ENCODE measurements at regions not wholly inside any gene's neighbourhood (a gene's known extent, or its start where the extent isn't known, plus 50 kb on each side); places are given as distances from the start of the nearest gene placed in this dataset.

DNA sequence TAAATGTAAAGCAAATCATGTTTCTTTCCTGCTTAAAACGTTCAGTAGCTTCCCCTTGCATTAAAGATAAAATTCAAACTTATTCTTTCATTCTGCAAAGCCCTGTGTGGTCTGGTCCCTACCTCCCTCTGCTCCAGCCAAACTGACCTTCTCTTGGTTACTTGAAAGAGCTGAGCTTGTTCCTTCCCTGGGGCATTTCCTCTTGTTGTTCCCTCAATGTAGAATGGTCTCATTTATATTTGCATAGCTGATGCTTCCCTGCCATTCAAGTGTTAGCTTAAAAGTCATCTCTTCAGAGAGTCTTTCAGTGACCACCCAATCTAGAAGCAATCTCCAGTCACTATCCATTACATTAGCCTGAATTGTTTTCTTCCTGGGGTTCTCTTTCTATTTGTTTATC lies 1618.5 kb upstream of the TENM4 start:
- Histone ChIP-seq H2BK12ac (ENCODE audit: insufficient read length, low read depth, low read length) (no peak overlapping the region), H4K8ac (replicated peaks; ENCODE audit: insufficient read length, low read depth, low read length) (no peak overlapping the region), H3K79me2 (ENCODE audit: insufficient read depth, low read length) (no peaks in the 10 kb centered on the region), H3K23ac (ENCODE audit: insufficient read length, low read depth, low read length) (no peak overlapping the region), H2BK120ac (ENCODE audit: low read depth, low read length, poor library complexity, severe bottlenecking) (no peak overlapping the region), H3K27ac (ENCODE audit: insufficient read length, low read depth, low read length) (no peak overlapping the region), H3K4me2 (ENCODE audit: insufficient read depth, insufficient read length, low read length) (no peak overlapping the region), H3K4me1 (ENCODE audit: insufficient read depth, low read length) (no peaks in the 10 kb centered on the region), H3K56ac (ENCODE audit: insufficient read length, low read depth, low read length) (no peak overlapping the region), H3K14ac (ENCODE audit: insufficient read depth, low read length) (no peak overlapping the region), H3K9ac (ENCODE audit: extremely low read depth, insufficient read length, low read length) (no peak overlapping the region), H3K79me1 (ENCODE audit: insufficient read depth, low read depth, low read length, poor library complexity, severe bottlenecking) (no peaks in the 10 kb centered on the region), H2BK15ac (ENCODE audit: low read depth, low read length) (no peak overlapping the region), H3K18ac (ENCODE audit: insufficient read length, low read depth, low read length) (no peak overlapping the region), H2AK5ac (ENCODE audit: insufficient read length, low read length) (no peak overlapping the region), H3K23me2 (ENCODE audit: insufficient read length, low read depth, low read length, poor library complexity, severe bottlenecking) (no peaks in the 10 kb centered on the region), H2BK20ac (ENCODE audit: low read depth, low read length, poor library complexity, severe bottlenecking) (no peak overlapping the region), H3T11ph (ENCODE audit: low read length) (no peak overlapping the region), H3K9me3 (ENCODE audit: control insufficient read depth, low read depth, low read length) (no peaks in the 10 kb centered on the region), H4K20me1 (ENCODE audit: control insufficient read depth, insufficient read depth, insufficient read length) (no peaks in the 10 kb centered on the region), H2AFZ (ENCODE audit: low read length) (no peak overlapping the region), H2BK5ac (ENCODE audit: insufficient read length, low read length) (no peak overlapping the region), H4K91ac (ENCODE audit: insufficient read length, low read depth, low read length) (no peak overlapping the region), H3K4ac (ENCODE audit: low read depth, low read length) (no peak overlapping the region), H3K27me3 (ENCODE audit: insufficient read depth, low read length) (no peaks in the 10 kb centered on the region), H4K5ac (ENCODE audit: insufficient read length, low read depth, low read length) (no peak overlapping the region)
- Mint-ChIP-seq H3K27ac (no peak overlapping the region), H3K27me3 (ENCODE audit: low read depth) (no peaks in the 10 kb centered on the region), H3K4me1 (peaks cover 4 to 8% of the 10 kb centered on the region in 2 experiments; a peak in 3 of 4 replicates), H3K9me3 (no peaks in the 10 kb centered on the region), H3K4me3 (no peak overlapping the region), H3K36me3 (ENCODE audit: insufficient read depth in 1 of 3, low read depth in 3 of 3) (no peaks in the 10 kb centered on the region)
- TF ChIP-seq CTCF (conservative IDR thresholded peaks at IDR 0.05), result no peak
- DNase-seq, result no peak
- no CpG with 5 or more reads among the region's 1 CpG for WGBS (ENCODE audit: extremely low coverage, insufficient read length, low lambda C conversion rate)

Data from H9 (cell line).